Ovary (tissue), 7 donors: ENCODE measurements at regions not wholly inside any gene's neighbourhood (a gene's known extent, or its start where the extent isn't known, plus 50 kb on each side); places are given as distances from the start of the nearest gene placed in this dataset.

Source experiments
- DNase-seq, 5 donors: peaks; one replicate each; pipeline ENCODE4 v3.0.0-alpha.2; 2019 to 2020
- H3K27ac ChIP-seq, 2 donors: fragments of 200-600 bp; one replicate each; pipeline versions ENCODE4 v1.5.1 to v1.8.0; 2019 to 2022
- H3K27me3 ChIP-seq: fragments of 200-600 bp; one replicate; pipeline ENCODE4 v1.8.0; 2022
- H3K36me3 ChIP-seq: fragments of 200-600 bp; sonication (generic); one replicate; pipeline ENCODE4 v1.5.1; 2019
- H3K4me1 ChIP-seq: one replicate; pipeline ENCODE4 v1.8.1; 2013; ENCODE audit warnings: mild to moderate bottlenecking, moderate library complexity; ENCODE audit not compliant: insufficient read depth
- H3K4me3 ChIP-seq: fragments of 200-600 bp; sonication (generic); one replicate; pipeline ENCODE4 v1.5.1; 2017
- H3K9me3 ChIP-seq, 2 donors: fragments of 200-600 bp in 1 of 2; sonication (generic) in 1 of 2; one replicate each; pipeline versions ENCODE4 v1.5.1 to v1.8.1; 2013 to 2019; ENCODE audit warnings: mild to moderate bottlenecking in 1 of 2, moderate library complexity in 1 of 2
- CTCF ChIP-seq, 3 donors: fragments of 450-650 bp in 2 of 3; fragments of 200-600 bp in 1 of 3; IDR thresholded peaks; one replicate each; pipeline versions ENCODE4 v1.5.1 to v1.8.0; 2016 to 2022; ENCODE audit warnings: antibody characterized with exemption in 3 of 3, mild to moderate bottlenecking in 1 of 3
- EP300 ChIP-seq: sonication (generic); formaldehyde crosslinking; IDR thresholded peaks from one replicate; pipeline ENCODE4 v1.6.1; 2017; ENCODE audit warnings: antibody characterized with exemption
- POLR2A ChIP-seq: fragments of 450-650 bp; IDR thresholded peaks from one replicate; pipeline ENCODE4 v1.6.1; 2017; ENCODE audit warnings: antibody characterized with exemption, mild to moderate bottlenecking, moderate library complexity
- WGBS, 3 donors: extraction: QIAGEN DNeasy Blood & Tissue Kit in 1 of 3; methylation state at CpG; one replicate each; pipeline versions ENCODE4 v1.1.5 to v1.1.7; 2013 to 2017; 5-methylcytosine and 5-hydroxymethylcytosine counted together
- intact Hi-C, 4 donors: fragments of 100-400 bp; cut with DNase I; formaldehyde crosslinking; loops; one replicate each; pipeline versions ENCODE4 v1.11.0 to v1.15.1; 2022 to 2023
- donor health status: DM: no; HTN: no; CAD: no; lungs with moderate emphysema.
- donor health status: DM: no; HTN: no; CAD: no.
- donor health status: Bipolar disorder and iron deficiency.
- donor health status: DM: no; HTN: no; CAD: no.
- donor health status: DM: yes; HTN: yes; CAD: no.

- intact Hi-C loops, result no loop called here
- no peaks in the 10 kb centered on the region for H3K4me1 ChIP-seq
- no peak for DNase-seq
- no peak overlapping the region for H3K4me3 ChIP-seq
- no peaks in the 10 kb centered on the region for H3K36me3 ChIP-seq
- no peaks in the 10 kb centered on the region for H3K27me3 ChIP-seq
- H3K9me3 ChIP-seq, result no peaks in the 10 kb centered on the region
- 71 to 87% (median 74%) methylated on average over 3 of the region's 3 CpGs for WGBS, 3 donors
- no peak overlapping the region for H3K27ac ChIP-seq
- TF ChIP-seq CTCF (IDR thresholded peaks at IDR 0.05) (no peak), POLR2A (no peak), EP300 (no peak)
Observed at GRCh38 chr12:45648070-45648469, 81.4 kb upstream of the ARID2 start.

- no peaks in the 10 kb centered on the region for H3K9me3 ChIP-seq
- intact Hi-C loops, result no loop called here
- no peaks in the 10 kb centered on the region for H3K27me3 ChIP-seq
- no peak for DNase-seq
- TF ChIP-seq POLR2A (no peak), CTCF (IDR thresholded peaks at IDR 0.05) (no peak), EP300 (no peak)
- H3K27ac ChIP-seq, result no peak overlapping the region
- 63% methylated on average over 1 of the region's 1 CpG for WGBS, 3 donors
- H3K4me1 ChIP-seq, result no peaks in the 10 kb centered on the region
- H3K4me3 ChIP-seq, result no peak overlapping the region
- H3K36me3 ChIP-seq, result no peaks in the 10 kb centered on the region
Observed at GRCh38 chr12:45651029-45651428, 78.5 kb upstream of the ARID2 start.

- DNase-seq, result no peak
- WGBS, 3 donors, result 90 to 97% (median 92%) methylated on average over 3 of the region's 3 CpGs
Observed at GRCh38 chr12:45654002-45654665, 75.4 kb upstream of the ARID2 start.

GRCh38 chr12:45655186-45655585, 74.3 kb upstream of the ARID2 start:
- H3K4me1 ChIP-seq, result no peaks in the 10 kb centered on the region
- 76 to 85% (median 80%) methylated on average over 5 of the region's 5 CpGs for WGBS, 3 donors
- TF ChIP-seq EP300, result no peak
- no peak for TF ChIP-seq POLR2A
- TF ChIP-seq CTCF (IDR thresholded peaks at IDR 0.05), result no peak
- H3K36me3 ChIP-seq, result no peaks in the 10 kb centered on the region
- H3K27ac ChIP-seq, result no peak overlapping the region
- intact Hi-C loops, result no loop called here
- no peak for DNase-seq
- no peaks in the 10 kb centered on the region for H3K27me3 ChIP-seq
- no peaks in the 10 kb centered on the region for H3K9me3 ChIP-seq
- H3K4me3 ChIP-seq, result no peak overlapping the region

More at GRCh38 chr12:45654002-45654665, 75.4 kb upstream of the ARID2 start:
- H3K27me3 ChIP-seq, result no peaks in the 10 kb centered on the region
- no peaks in the 10 kb centered on the region for H3K9me3 ChIP-seq
- no peaks in the 10 kb centered on the region for H3K36me3 ChIP-seq
- intact Hi-C loops, result no loop called here
- no peak overlapping the region for H3K4me3 ChIP-seq
- TF ChIP-seq POLR2A, result no peak
- TF ChIP-seq EP300, result no peak
- TF ChIP-seq CTCF (IDR thresholded peaks at IDR 0.05), result no peak
- no peaks in the 10 kb centered on the region for H3K4me1 ChIP-seq
- no peak overlapping the region for H3K27ac ChIP-seq
